Mononuclear cell (primary cell): ENCODE measurements at regions not wholly inside any gene's neighbourhood (a gene's known extent, or its start where the extent isn't known, plus 50 kb on each side); places are given as distances from the start of the nearest gene placed in this dataset.

Experiments used
- H3K27me3 ChIP-seq: 2 replicates; pipeline ENCODE4 v1.6.0; 2011; ENCODE audit warnings: low read length, control low read depth; ENCODE audit not compliant: insufficient read depth
- H3K4me1 ChIP-seq: 2 replicates; pipeline ENCODE4 v1.5.1; 2011; ENCODE audit warnings: mild to moderate bottlenecking, low read length, control low read depth; ENCODE audit not compliant: insufficient read depth
- H3K4me3 ChIP-seq: 2 replicates; pipeline ENCODE4 v1.5.1; 2011; ENCODE audit warnings: mild to moderate bottlenecking, low read length, moderate library complexity
- H3K9me3 ChIP-seq: 2 replicates; pipeline ENCODE4 v1.5.1; 2011; ENCODE audit warnings: low read depth, mild to moderate bottlenecking, control low read depth, low read length

DNA sequence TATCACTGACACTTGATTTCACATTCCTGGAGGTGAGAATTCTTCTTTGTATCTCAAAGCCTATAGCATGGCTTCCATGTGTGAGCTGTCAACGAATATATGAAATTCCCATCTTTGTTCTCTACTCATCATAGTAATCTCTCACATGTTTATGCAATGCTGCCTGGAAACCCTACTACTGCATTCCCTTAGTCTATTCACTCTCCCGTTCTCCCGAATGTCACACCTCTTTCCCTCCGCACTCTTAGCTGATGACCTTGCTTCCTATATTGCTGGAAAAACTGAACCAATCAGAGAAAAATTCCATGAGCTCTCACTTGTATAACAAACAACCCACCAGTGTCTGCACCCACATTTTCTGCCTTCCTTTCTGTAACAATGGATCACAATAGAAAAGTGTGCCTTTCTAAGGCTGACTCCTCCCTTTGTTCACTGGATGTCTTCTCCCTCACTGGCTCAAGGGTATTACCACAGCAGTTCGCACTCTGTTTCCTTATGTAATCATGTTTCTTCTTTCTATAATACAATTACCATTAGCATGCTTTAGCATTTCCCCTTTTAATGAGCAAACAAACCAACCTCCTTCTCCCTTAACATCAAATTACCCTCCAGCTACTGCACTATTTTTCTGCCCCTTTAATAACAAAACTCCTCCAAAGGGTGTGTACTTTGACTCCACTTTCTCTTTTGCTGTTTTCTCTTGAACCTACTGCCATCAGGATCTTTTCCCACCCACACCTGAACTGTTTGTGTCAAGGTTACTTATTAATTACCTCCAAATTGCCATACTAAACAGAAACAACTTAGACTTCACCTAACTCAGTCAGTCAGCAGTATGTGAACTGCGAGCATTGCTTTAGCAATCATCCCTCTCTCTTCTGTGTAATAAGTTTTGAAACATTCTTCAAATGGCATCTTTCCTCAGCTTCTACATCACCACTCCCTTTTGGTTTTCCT, 63.9 kb upstream of the CCDC196 start:
- no peaks in the 10 kb centered on the region for H3K4me1 ChIP-seq

GRCh38 chr14:66425402-66425801, 60.8 kb upstream of the CCDC196 start:
- no peaks in the 10 kb centered on the region for H3K4me1 ChIP-seq
- no peak overlapping the region for H3K4me3 ChIP-seq
- H3K9me3 ChIP-seq: no peaks in the 10 kb centered on the region
- no peaks in the 10 kb centered on the region for H3K27me3 ChIP-seq

More for the DNA sequence above, 63.9 kb upstream of the CCDC196 start:
- H3K9me3 ChIP-seq: no peaks in the 10 kb centered on the region
- no peak overlapping the region for H3K4me3 ChIP-seq
- H3K27me3 ChIP-seq: no peaks in the 10 kb centered on the region

DNA sequence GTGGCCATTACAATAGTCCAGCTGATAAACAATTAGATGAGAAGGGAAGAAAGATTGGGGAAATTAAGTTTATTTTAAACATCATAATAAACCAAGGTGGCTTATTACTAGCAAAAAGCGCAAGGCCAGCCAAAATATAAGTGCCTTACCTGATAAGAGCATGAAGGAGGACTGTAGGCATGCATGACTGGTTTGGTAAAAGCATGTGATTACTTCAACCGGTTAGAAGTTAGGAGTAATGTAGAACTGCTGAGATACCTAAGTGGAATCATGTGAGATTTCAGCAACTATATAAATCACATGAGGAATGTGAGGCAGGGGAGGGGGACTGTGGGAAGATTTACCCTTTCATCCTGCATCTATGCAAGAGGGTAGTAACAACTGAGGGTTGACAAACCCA, 59.7 kb upstream of the CCDC196 start:
- no peaks in the 10 kb centered on the region for H3K4me1 ChIP-seq
- H3K4me3 ChIP-seq: no peak overlapping the region
- H3K9me3 ChIP-seq: no peaks in the 10 kb centered on the region
- H3K27me3 ChIP-seq: no peaks in the 10 kb centered on the region

DNA sequence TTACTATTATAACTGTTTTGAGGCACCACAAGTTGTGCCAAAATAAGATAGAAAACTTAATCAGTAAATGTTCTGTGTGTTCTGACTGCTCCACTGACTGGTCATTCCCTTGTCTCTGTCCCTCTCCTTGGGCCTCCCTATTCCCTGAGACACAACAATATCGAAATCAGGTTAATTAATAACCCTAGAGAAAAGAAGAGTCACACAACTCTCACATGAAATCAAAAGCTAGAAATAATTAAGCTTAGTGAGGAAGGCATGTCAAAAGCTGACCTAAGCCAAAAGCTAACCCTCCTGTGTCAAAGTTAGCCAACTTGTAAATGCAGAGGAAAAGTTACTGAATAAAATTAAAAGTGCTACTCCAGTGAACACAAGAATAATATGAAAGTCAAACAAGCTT, 53.8 kb upstream of the CCDC196 start:
- H3K9me3 ChIP-seq: peaks cover 1% of the 10 kb centered on the region
- H3K4me1 ChIP-seq: no peaks in the 10 kb centered on the region
- H3K27me3 ChIP-seq: no peaks in the 10 kb centered on the region
- H3K4me3 ChIP-seq: no peak overlapping the region

DNA sequence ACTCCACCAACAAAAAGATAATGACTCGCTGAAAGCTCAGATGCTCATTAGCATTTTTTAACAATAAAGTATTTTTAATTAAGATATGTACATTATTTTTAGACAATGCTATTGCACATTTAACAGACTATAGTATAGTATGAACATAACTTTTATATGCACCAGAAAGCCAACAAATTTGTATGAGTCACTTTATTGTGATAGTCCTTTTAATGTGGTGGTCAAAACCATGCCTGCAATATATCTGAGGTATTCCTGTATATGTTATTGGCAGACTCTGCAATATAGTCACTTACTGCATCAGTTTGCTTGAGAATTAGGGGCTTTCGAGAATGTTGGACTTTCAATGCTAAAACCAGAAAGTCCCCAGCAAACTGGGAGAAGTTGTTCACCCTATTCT, 51.7 kb upstream of the CCDC196 start:
- H3K4me3 ChIP-seq: no peak overlapping the region
- H3K27me3 ChIP-seq: no peaks in the 10 kb centered on the region
- no peaks in the 10 kb centered on the region for H3K4me1 ChIP-seq
- peaks cover 19% of the 10 kb centered on the region for H3K9me3 ChIP-seq

- H3K27me3 ChIP-seq: no peaks in the 10 kb centered on the region
- no peak overlapping the region for H3K4me3 ChIP-seq
- no peaks in the 10 kb centered on the region for H3K4me1 ChIP-seq
- H3K9me3 ChIP-seq: peaks cover 31% of the 10 kb centered on the region
These were observed 50.5 kb upstream of the CCDC196 start for GRCh38 chr14:66435683-66436082.
